SHP77 treated with DMSO at 0.1 percent for 48 hours (cell line): ENCODE measurements at regions not wholly inside any gene's neighbourhood (a gene's known extent, or its start where the extent isn't known, plus 50 kb on each side); places are given as distances from the start of the nearest gene placed in this dataset.
"Not testable (repeated sequence)": the region's sequence is repeated elsewhere in the genome, so short reads cannot be mapped to it uniquely, and the experiment has no call there.

Experiments
- DNase-seq: peaks from one replicate; lab custom pipeline; 2025; lab: John Stamatoyannopoulos, UW

- DNase-seq: no peak
These were observed 150.5 kb upstream of the THUMPD2 start for GRCh38 chr2:39929531-39929930.

GRCh38 chr2:39925312-39925711, 146.3 kb upstream of the THUMPD2 start:
- DNase-seq: no peak

GRCh38 chr2:39923455-39923854, 144.4 kb upstream of the THUMPD2 start:
- DNase-seq: no peak

DNA sequence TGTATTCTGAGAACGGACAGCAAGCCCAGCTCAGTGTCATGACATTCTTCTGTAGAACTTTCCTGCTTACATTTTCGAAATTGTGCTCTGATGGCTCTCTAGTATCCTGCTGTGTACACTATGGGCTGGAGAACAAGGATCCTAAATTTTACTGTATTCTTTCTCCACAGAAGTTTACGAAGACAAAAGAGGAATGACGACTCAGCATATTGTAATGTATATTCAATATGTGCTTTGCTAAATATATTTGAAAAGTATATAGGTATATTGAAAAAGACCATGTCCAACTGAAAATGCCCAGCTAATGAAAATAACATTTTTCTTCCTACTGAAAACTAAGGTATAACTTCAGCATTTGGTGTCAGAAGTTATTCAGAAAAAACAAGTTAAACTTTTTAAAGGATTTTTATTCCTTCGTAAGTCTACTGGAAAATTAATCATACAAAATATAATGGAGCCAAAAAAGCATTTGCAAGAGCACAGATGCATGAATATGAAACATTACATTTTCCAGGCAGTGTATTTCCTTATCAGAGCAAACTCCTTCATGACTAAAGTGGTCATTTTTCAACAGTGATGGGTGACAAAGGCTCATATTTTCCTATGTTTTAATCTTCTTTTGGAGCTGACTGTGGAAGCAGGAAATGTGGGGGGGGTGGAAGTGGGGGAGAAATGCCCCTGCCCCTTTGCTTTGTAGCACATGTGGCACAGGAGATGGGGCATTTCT, 143.8 kb upstream of the THUMPD2 start:
- DNase-seq: no peak

- DNase-seq: no peak
These were observed 141.3 kb upstream of the THUMPD2 start for GRCh38 chr2:39920307-39920801.

- DNase-seq: no peak
These were observed 140.7 kb upstream of the THUMPD2 start for GRCh38 chr2:39919511-39920306.

DNA sequence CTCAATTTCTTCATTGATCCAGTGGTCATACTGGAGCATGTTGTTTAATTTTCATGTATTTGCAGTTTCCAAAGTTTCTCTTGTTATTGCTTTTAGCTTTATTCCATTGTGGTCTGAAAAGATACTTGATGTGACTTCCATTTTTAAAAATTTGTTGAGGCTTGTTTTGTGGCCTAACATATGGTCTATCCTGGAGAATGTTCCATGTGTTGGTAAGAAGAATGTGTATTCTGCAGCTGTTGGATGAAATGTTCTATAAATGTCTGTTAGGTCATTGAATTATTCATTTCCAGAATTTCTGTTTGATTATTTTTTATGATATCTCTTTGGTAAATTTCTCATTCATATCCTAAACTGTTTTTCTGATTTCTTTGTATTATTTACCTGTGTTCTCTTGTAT, 139.8 kb upstream of the THUMPD2 start:
- no peak for DNase-seq

DNA sequence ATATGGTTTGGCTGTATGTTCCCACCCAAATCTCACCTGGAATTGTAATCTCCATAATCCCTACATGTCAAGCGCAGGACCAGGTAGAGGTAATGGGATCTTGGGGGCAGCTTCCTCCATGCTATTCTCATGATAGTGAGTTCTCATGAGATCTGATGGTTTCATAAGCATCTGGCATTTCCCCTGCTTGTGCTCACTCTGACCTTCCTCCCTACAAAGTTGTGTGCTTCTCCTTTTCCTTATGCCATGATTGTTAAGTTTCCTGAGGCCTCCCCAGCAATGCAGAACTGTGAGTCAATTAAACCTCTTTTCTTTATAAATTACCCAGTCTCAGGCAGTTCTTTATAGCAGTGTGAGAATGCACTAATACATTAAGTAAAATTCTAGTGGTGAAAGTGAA, 138.3 kb upstream of the THUMPD2 start:
- DNase-seq: not testable (repeated sequence)

- no peak for DNase-seq
These were observed 135.9 kb upstream of the THUMPD2 start for GRCh38 chr2:39914949-39915348.

- peak; percentile 19 for DNase-seq
These were observed 134.8 kb upstream of the THUMPD2 start for GRCh38 chr2:39913648-39914461.

DNA sequence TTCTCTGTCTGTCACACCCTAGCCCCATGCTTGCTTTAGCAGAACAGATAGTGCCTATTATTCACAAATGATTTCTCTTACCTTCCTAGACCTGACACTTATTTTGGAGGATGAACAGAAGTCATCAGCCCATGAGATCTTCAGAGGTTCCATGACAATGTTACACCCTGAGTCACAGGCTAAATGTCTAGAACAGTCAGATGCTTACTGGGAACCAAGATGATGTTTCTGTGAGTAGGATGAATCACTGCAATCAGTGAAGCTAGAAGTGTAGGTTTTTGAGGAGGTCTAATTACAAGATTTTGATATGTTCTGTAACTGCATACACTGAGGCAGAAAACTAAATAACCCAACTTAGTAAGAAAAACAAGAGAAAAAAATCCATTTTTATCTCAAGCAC, 123.0 kb upstream of the THUMPD2 start:
- DNase-seq: no peak

GRCh38 chr2:39898934-39899333, 119.9 kb upstream of the THUMPD2 start:
- DNase-seq: no peak

- DNase-seq: no peak
These were observed 118.2 kb upstream of the THUMPD2 start for GRCh38 chr2:39897273-39897672.

DNA sequence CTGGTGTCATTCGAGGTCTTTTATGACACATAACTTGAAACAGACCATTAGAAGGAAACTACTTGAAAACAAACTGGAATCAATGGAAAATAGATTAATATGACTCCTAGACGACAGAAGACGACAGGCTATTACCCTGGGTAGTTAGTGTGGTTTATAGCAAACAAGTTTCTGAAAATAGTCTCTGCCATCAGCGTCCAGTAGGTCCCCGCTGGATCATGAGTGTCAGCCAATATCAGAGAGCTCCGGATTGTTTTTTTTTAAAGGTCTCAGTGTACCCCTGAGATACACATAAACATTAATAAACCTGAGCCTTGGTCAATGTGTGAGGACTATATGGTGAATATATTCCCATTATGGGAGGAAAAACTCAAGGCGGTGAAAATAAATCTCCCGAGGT, 115.0 kb upstream of the THUMPD2 start:
- DNase-seq: no peak

DNA sequence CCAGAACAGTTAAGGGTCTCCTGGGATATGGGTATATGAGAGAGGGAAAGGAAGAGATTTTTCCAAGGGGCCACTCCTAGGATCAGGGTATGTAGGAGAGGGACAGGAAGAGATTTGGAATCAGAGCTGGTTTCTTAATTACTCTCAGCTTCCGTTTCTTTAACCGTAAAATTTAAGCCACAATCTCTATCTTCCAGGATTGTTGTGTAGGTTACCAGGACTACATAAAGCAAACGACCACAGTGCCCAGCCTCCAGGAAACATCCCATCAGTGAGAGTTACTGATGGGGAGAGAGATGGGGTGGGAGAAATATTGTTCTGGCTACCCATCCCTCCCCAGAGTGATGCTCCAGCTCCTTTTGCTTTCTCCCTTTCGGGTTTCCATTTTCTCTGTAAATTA, 114.6 kb upstream of the THUMPD2 start:
- no peak for DNase-seq

GRCh38 chr2:39881948-39882347, 102.9 kb upstream of the THUMPD2 start:
- DNase-seq: no peak

GRCh38 chr2:39881494-39881893, 102.4 kb upstream of the THUMPD2 start:
- DNase-seq: no peak

DNA sequence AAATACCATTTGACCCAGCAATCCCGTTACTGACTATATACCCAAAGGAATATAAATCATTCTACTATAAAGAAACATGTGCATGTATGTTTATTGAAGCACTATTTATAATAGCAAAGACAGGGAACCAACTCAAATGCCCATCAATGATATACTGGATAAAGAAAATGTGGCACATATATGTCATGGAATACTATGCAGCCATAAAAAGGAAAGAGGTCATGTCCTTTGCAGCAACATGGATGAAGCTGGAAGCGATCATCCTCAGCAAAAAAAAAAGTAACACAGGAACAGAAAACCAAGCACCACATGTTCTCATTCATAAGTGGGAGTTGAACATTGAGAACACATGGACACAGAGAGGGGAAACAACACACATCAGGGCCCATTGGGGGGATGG, 99.9 kb upstream of the THUMPD2 start:
- DNase-seq: not testable (repeated sequence)

- DNase-seq: no peak
These were observed 96.8 kb upstream of the THUMPD2 start for GRCh38 chr2:39875914-39876267.

DNA sequence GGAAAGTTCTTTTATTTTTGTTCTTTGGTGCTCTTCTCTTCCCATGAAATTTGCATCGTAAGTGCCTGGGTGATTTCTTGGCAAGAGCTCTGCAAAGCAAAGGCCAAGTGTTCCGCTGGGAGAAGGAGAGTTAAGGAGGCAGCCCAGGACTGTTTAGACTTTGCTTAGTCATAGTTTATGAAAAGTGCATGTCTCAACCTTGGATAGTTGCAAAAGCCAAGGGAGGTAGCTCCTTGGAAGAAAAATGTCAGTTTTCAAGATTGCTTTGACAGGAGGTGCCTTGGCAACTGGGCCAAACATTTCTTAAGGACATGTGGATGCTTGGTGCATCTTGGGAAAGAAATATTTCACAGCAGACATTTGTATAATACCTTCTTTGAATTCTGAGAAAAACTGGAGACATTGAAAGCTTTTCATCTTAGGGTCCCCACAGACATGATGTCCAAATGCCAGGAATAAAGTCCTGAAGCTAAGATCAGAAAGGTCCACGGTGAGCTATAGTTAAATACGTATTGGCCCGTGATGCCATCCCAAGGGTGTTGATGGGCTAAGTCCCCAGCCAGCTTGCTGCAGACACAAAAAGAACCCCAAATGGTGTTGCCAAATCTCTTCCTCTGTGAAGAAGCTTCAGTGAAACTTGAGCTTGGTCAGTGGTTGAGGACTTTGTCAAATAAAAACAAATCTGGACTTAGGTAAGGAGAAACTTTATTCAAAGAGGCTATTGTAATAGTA, 96.3 kb upstream of the THUMPD2 start:
- no peak for DNase-seq

DNA sequence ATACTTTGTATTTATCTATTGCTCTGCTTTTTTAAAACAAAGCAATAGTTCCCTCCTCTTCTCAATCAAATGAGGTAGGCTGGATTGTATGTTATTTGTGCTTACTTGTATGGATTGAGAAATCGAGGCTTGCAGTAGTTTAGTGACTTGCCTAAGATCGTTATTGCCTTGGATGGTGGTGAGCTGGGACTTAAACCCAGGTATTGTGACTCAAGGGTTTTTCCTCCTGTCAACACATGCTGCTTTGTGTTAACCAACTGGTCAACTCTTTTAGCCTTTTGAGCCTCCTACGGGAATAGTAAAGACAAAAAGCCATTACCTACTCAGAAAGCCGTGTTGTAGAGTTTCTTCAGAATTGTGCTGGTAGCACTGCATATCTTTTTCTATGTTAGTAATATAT, 95.2 kb upstream of the THUMPD2 start:
- no peak for DNase-seq

DNA sequence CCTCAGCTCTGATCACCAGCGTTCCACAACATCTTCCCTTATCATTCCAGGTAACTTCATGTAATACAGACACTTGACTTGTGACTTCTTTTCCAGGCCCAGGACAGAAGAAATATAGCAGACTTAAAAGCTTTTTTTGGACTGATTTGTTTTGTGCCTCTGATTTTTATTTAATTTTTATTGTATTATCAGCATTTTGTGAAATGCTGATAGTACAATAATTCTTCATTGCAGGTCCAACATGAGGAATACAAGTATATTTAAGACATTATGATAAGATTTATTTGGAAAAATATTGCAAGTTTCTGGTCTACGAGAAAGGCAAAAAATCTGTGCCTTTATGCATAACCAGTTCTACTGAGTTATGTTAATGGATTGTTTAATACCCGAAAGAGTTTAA, 94.5 kb upstream of the THUMPD2 start:
- no peak for DNase-seq
